ENCODE measurements at regions not wholly inside any gene's neighbourhood (a gene's known extent, or its start where the extent isn't known, plus 50 kb on each side); places are given as distances from the start of the nearest gene placed in this dataset.
"Not testable (repeated sequence)": the region's sequence is repeated elsewhere in the genome, so short reads cannot be mapped to it uniquely, and the experiment has no call there.

GRCh38 chr22:12162586-12162985 lies 3365.4 kb upstream of the OR11H1 start:
- intact Hi-C loops (cut with DNase I); DNase-seq: not testable (repeated sequence)

DNA sequence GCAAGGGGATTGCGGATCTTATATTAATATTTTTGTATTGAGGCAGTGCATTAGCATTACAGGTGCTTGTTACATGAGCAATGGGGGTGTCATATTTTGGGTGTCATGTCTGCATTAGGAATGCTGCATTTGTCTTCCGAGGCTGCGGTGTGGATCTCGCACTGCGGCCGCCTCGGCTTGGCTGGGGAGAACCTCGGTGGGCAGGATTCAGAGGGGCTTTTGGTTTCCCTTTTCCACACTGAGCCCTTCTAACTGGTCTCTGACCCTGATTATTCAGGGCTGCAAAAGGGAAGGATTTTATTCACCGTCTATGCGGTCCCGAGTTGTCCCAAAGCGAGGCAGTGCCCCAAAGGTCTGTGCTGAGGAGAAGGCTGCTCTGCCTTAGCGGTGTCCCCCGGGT lies 3361.5 kb upstream of the OR11H1 start:
- DNase-seq: peak in 1 of 42 donors; percentile 9
- intact Hi-C loops (cut with DNase I): not testable (repeated sequence)

- intact Hi-C loops (cut with DNase I); DNase-seq: not testable (repeated sequence)
Measured at GRCh38 chr22:12168044-12168443, 3359.9 kb upstream of the OR11H1 start.

GRCh38 chr22:12192117-12192516 lies 3335.9 kb upstream of the OR11H1 start:
- peak in 6 of 42 donors; percentile 1 to 44 (median 12) for DNase-seq
- intact Hi-C loops (cut with DNase I): not testable (repeated sequence)

GRCh38 chr22:12194650-12195049 lies 3333.3 kb upstream of the OR11H1 start:
- DNase-seq; intact Hi-C loops (cut with DNase I): not testable (repeated sequence)

GRCh38 chr22:12202067-12202466 lies 3325.9 kb upstream of the OR11H1 start:
- peak in 2 of 42 donors; percentile 25 to 35 for DNase-seq
- intact Hi-C loops (cut with DNase I): not testable (repeated sequence)

- DNase-seq; intact Hi-C loops (cut with DNase I): not testable (repeated sequence)
Measured at GRCh38 chr22:12206687-12207086, 3321.3 kb upstream of the OR11H1 start.

Measured in head of caudate nucleus (tissue), 42 donors.